Type B pancreatic cell (in vitro differentiated cells): ENCODE measurements at regions not wholly inside any gene's neighbourhood (a gene's known extent, or its start where the extent isn't known, plus 50 kb on each side); places are given as distances from the start of the nearest gene placed in this dataset.

ENCODE experiments used
- DNase-seq: peaks from one replicate; pipeline ENCODE4 v3.0.0; 2021; ENCODE audit warnings: mixed read lengths; ENCODE audit not compliant: unreplicated experiment; ENCODE audit errors: extremely low spot score
- H3K27ac Mint-ChIP-seq: 2 replicates; pipeline ENCODE4 v1.8.0; 2021; ENCODE audit warnings: mild to moderate bottlenecking, mixed read lengths
- H3K27me3 Mint-ChIP-seq: 2 replicates; pipeline ENCODE4 v1.8.0; 2021; ENCODE audit warnings: mixed read lengths
- H3K36me3 Mint-ChIP-seq: 2 replicates; pipeline ENCODE4 v1.8.0; 2021; ENCODE audit warnings: mixed read lengths
- H3K4me1 Mint-ChIP-seq: one replicate; pipeline ENCODE4 v1.8.0; 2021; ENCODE audit warnings: mixed read lengths; ENCODE audit not compliant: unreplicated experiment
- H3K4me3 Mint-ChIP-seq: 2 replicates; pipeline ENCODE4 v1.8.0; 2021; ENCODE audit warnings: mild to moderate bottlenecking, mixed read lengths
- H3K9me3 Mint-ChIP-seq: 2 replicates; pipeline ENCODE4 v1.8.0; 2021; ENCODE audit warnings: mixed read lengths
- CTCF ChIP-seq: fragments of 200-600 bp; sonication (generic); conservative IDR thresholded peaks from 2 replicates; pipeline ENCODE4 v1.5.0; 2021; ENCODE audit warnings: antibody characterized with exemption, mild to moderate bottlenecking

- no peaks in the 10 kb centered on the region for H3K27me3 Mint-ChIP-seq
- no peaks in the 10 kb centered on the region for H3K4me1 Mint-ChIP-seq
- peaks cover 3% of the 10 kb centered on the region for H3K9me3 Mint-ChIP-seq
- DNase-seq = no peak
- H3K27ac Mint-ChIP-seq = no peak overlapping the region
- no peaks in the 10 kb centered on the region for H3K36me3 Mint-ChIP-seq
- no peak for TF ChIP-seq CTCF
- no peak overlapping the region for H3K4me3 Mint-ChIP-seq
These were observed 696.9 kb upstream of the NRP1 start for GRCh38 chr10:34031400-34031799.

- Mint-ChIP-seq H3K27ac (no peak overlapping the region), H3K4me3 (no peak overlapping the region), H3K9me3 (no peaks in the 10 kb centered on the region), H3K27me3 (no peaks in the 10 kb centered on the region), H3K4me1 (peaks cover 14% of the 10 kb centered on the region), H3K36me3 (no peaks in the 10 kb centered on the region)
- no peak for TF ChIP-seq CTCF
- no peak for DNase-seq
These were observed 695.0 kb upstream of the NRP1 start for GRCh38 chr10:34029455-34029854.

- H3K36me3 Mint-ChIP-seq = no peaks in the 10 kb centered on the region
- H3K9me3 Mint-ChIP-seq = no peaks in the 10 kb centered on the region
- TF ChIP-seq CTCF = no peak
- H3K27ac Mint-ChIP-seq = no peak overlapping the region
- no peak for DNase-seq
- H3K27me3 Mint-ChIP-seq = peaks cover 2% of the 10 kb centered on the region
- no peak overlapping the region for H3K4me3 Mint-ChIP-seq
- H3K4me1 Mint-ChIP-seq = peaks cover 19% of the 10 kb centered on the region
These were observed 694.5 kb upstream of the NRP1 start for GRCh38 chr10:34028936-34029335.

DNA sequence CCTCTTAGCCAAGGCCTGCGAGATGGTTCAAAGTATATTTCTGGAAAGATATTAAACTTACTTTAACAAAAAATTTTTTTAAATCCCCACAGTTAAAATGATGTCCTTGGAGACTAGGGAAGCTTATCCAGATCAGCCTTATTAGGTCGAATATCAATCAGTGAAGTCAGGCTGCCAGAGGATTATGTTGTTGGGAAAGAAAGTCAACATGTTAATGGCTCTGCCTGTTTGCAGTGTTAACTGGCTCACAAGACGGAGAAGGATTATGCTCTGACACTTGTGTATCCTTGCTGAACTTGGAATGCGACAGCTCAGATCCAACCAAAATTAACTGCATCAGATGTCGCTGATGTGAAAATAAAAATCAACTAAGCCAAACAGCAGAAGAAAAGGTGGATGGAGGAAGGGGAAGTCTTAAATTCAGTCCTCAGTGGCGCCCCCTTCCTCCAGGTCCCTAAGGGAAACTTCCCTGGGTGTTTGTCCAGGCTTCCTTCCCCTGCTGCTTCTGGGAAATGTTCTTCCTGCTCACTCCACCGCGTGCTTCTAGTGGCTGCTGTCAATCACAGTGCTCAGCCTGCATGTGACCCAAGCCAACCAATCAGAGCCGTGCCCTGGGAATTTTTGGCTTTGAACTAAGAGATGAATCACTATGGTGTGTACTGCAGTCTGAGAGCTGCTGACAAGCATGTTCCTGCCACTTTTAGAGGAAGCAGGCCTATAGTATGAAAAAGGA, 690.4 kb upstream of the NRP1 start:
- H3K27ac Mint-ChIP-seq = no peak overlapping the region
- no peak for DNase-seq
- no peaks in the 10 kb centered on the region for H3K36me3 Mint-ChIP-seq
- H3K4me1 Mint-ChIP-seq = peaks cover 20% of the 10 kb centered on the region
- H3K27me3 Mint-ChIP-seq = peaks cover 8% of the 10 kb centered on the region
- no peak overlapping the region for H3K4me3 Mint-ChIP-seq
- H3K9me3 Mint-ChIP-seq = no peaks in the 10 kb centered on the region
- TF ChIP-seq CTCF = peak; percentile 25

- Mint-ChIP-seq H3K27ac (no peak overlapping the region), H3K4me1 (peaks cover 20% of the 10 kb centered on the region), H3K4me3 (no peak overlapping the region), H3K36me3 (no peaks in the 10 kb centered on the region), H3K9me3 (no peaks in the 10 kb centered on the region), H3K27me3 (peaks cover 11% of the 10 kb centered on the region)
- DNase-seq = no peak
- TF ChIP-seq CTCF = no peak
These were observed 689.8 kb upstream of the NRP1 start for GRCh38 chr10:34024282-34024681.
